H1 (cell line): ENCODE measurements at regions not wholly inside any gene's neighbourhood (a gene's known extent, or its start where the extent isn't known, plus 50 kb on each side); places are given as distances from the start of the nearest gene placed in this dataset.

Source experiments
- CTCF ChIA-PET: fragments of 300-600 bp; sonication (Branson Sonifier 250); formaldehyde crosslinking; loops from one replicate; lab custom pipeline; 2021; ENCODE audit not compliant: partially characterized antibody; lab: Charles Lee
- POLR2A ChIA-PET: fragments of 300-600 bp; sonication (Branson Sonifier 250); formaldehyde crosslinking; loops from one replicate; lab custom pipeline; 2021; ENCODE audit warnings: inconsistent platforms; ENCODE audit not compliant: partially characterized antibody; lab: Charles Lee
- DNase-seq, 2 experiments: peaks; one replicate each; pipeline versions ENCODE4 v3.0.0 to v3.0.0-alpha.2; 2010 to 2022; ENCODE audit warnings: low spot score in 2 of 2, low read depth in 1 of 2, mixed read lengths in 1 of 2
- FAIRE-seq: peaks from 2 replicates; lab custom pipeline; 2011; peaks lifted over from hg19 to GRCh38; lab: Jason Lieb, UNC
- H2AFZ ChIP-seq: 2 replicates; pipeline ENCODE4 v1.8.1; 2012; ENCODE audit warnings: low read length, inconsistent platforms
- H2AK5ac ChIP-seq: 2 replicates; pipeline ENCODE4 v1.6.1; 2013; ENCODE audit warnings: low read depth, low read length
- H2BK120ac ChIP-seq: replicated peaks from 2 replicates; pipeline ENCODE3; 2013; ENCODE audit warnings: low read depth, low read length, inconsistent platforms
- H2BK12ac ChIP-seq: 2 replicates; pipeline ENCODE4 v1.6.1; 2013; ENCODE audit warnings: low read depth, low read length
- H2BK15ac ChIP-seq: 2 replicates; pipeline ENCODE4 v1.6.1; 2013; ENCODE audit warnings: low read length
- H2BK20ac ChIP-seq: 2 replicates; pipeline ENCODE4 v1.6.1; 2013; ENCODE audit warnings: low read length
- H2BK5ac ChIP-seq: 2 replicates; pipeline ENCODE4 v1.6.1; 2013; ENCODE audit warnings: low read depth, low read length
- H3K14ac ChIP-seq: 2 replicates; pipeline ENCODE4 v1.6.1; 2013; ENCODE audit warnings: inconsistent platforms; ENCODE audit not compliant: insufficient read length
- H3K18ac ChIP-seq: 2 replicates; pipeline ENCODE4 v1.6.1; 2013; ENCODE audit warnings: low read length; ENCODE audit errors: extremely low read depth
- H3K23ac ChIP-seq: 2 replicates; pipeline ENCODE4 v1.6.1; 2013; ENCODE audit warnings: inconsistent platforms; ENCODE audit not compliant: insufficient read length
- H3K23me2 ChIP-seq: 2 replicates; pipeline ENCODE4 v1.6.1; 2013; ENCODE audit warnings: low read depth, low read length
- H3K27ac ChIP-seq: 2 replicates; pipeline ENCODE4 v1.6.1; 2011; ENCODE audit warnings: low read depth, low read length, inconsistent platforms
- H3K27me3 ChIP-seq, 4 experiments: replicated peaks in 1 of 4; 1 replicate in 1 of 4; 2 replicates in 3 of 4; pipeline versions ENCODE4 v1.6.1 to v1.8.1; 2011 to 2013; ENCODE audit warnings: low read length in 3 of 4, mild to moderate bottlenecking in 3 of 4, inconsistent platforms in 2 of 4, mixed read lengths in 2 of 4, moderate library complexity in 1 of 4; ENCODE audit not compliant: control insufficient read depth in 3 of 4, insufficient read depth in 3 of 4; ENCODE audit errors: extremely low read depth in 1 of 4
- H3K36me3 ChIP-seq, 4 experiments: 2 replicates each; pipeline versions ENCODE4 v1.6.1 to v1.8.1; 2011 to 2013; ENCODE audit warnings: mild to moderate bottlenecking in 4 of 4, low read length in 3 of 4, moderate library complexity in 2 of 4, control low read depth in 1 of 4, inconsistent platforms in 1 of 4; ENCODE audit not compliant: insufficient read depth in 4 of 4, control insufficient read depth in 2 of 4
- H3K4ac ChIP-seq: replicated peaks from 2 replicates; pipeline ENCODE3; 2013; ENCODE audit warnings: low read length, low read depth, mixed read lengths, inconsistent platforms; ENCODE audit not compliant: insufficient read length
- H3K4me1 ChIP-seq, 4 experiments: replicated peaks in 1 of 4; 1 replicate in 1 of 4; 2 replicates in 3 of 4; pipeline versions ENCODE4 v1.6.1 to v1.8.1; 2011 to 2013; ENCODE audit warnings: low read length in 3 of 4, inconsistent platforms in 2 of 4, mixed read lengths in 1 of 4; ENCODE audit not compliant: insufficient read depth in 4 of 4, control insufficient read depth in 3 of 4
- H3K4me2 ChIP-seq, 2 experiments: 2 replicates each; pipeline versions ENCODE4 v1.6.1 to v1.8.1; 2011 to 2013; ENCODE audit warnings: low read depth in 2 of 2, low read length in 2 of 2, control low read depth in 1 of 2, inconsistent platforms in 1 of 2, mild to moderate bottlenecking in 1 of 2; ENCODE audit not compliant: insufficient read depth in 1 of 2
- H3K4me3 ChIP-seq, 4 experiments: fragments of 200-600, 300-600 bp in 1 of 4; sonication (generic), shearing (Covaris generic), sonication (Bioruptor Twin) in 1 of 4; 2 replicates each; pipeline versions ENCODE4 v1.5.1 to v1.8.1; 2011 to 2016; ENCODE audit warnings: low read length in 4 of 4, low read depth in 3 of 4, control low read depth in 2 of 4, inconsistent platforms in 2 of 4, mild to moderate bottlenecking in 2 of 4, mixed read lengths in 1 of 4, moderate library complexity in 1 of 4; ENCODE audit not compliant: insufficient read depth in 2 of 4; ENCODE audit errors: extremely low read depth in 1 of 4
- H3K56ac ChIP-seq: replicated peaks from 2 replicates; pipeline ENCODE3; 2013; ENCODE audit warnings: low read depth, mild to moderate bottlenecking, mixed read lengths, low read length, inconsistent platforms; ENCODE audit not compliant: insufficient read length
- H3K79me1 ChIP-seq: 2 replicates; pipeline ENCODE4 v1.6.1; 2013; ENCODE audit warnings: low read depth, low read length, control low read depth
- H3K79me2 ChIP-seq, 2 experiments: 2 replicates each; pipeline versions ENCODE4 v1.6.1 to v1.8.1; 2012 to 2013; ENCODE audit warnings: low read length in 2 of 2, mild to moderate bottlenecking in 2 of 2, inconsistent platforms in 1 of 2; ENCODE audit not compliant: insufficient read depth in 2 of 2, control insufficient read depth in 1 of 2
- H3K9ac ChIP-seq, 4 experiments: replicated peaks in 1 of 4; 1 replicate in 1 of 4; 2 replicates in 3 of 4; pipeline versions ENCODE4 v1.6.1 to v1.8.1; 2011 to 2013; ENCODE audit warnings: low read depth in 3 of 4, low read length in 3 of 4, control low read depth in 2 of 4, mild to moderate bottlenecking in 2 of 4, moderate library complexity in 2 of 4, inconsistent platforms in 1 of 4; ENCODE audit errors: extremely low read depth in 1 of 4
- H3K9me3 ChIP-seq, 2 experiments: 2 replicates each; pipeline versions ENCODE4 v1.6.1 to v1.8.1; 2012 to 2013; ENCODE audit warnings: mild to moderate bottlenecking in 2 of 2, moderate library complexity in 2 of 2, control low read depth in 1 of 2, inconsistent platforms in 1 of 2, low read depth in 1 of 2, low read length in 1 of 2, mixed read lengths in 1 of 2; ENCODE audit not compliant: insufficient read depth in 2 of 2
- H4K20me1 ChIP-seq, 2 experiments: replicated peaks in 1 of 2; 2 replicates each; pipeline versions ENCODE3 to v1.8.1; 2011 to 2013; ENCODE audit warnings: inconsistent platforms in 2 of 2, low read length in 2 of 2, mild to moderate bottlenecking in 1 of 2; ENCODE audit not compliant: insufficient read depth in 2 of 2, control insufficient read depth in 1 of 2
- H4K5ac ChIP-seq: 2 replicates; pipeline ENCODE4 v1.6.1; 2013; ENCODE audit warnings: low read length, low read depth, mixed read lengths, inconsistent platforms; ENCODE audit not compliant: insufficient read length
- H4K8ac ChIP-seq: 2 replicates; pipeline ENCODE4 v1.8.0; 2013; ENCODE audit warnings: mild to moderate bottlenecking, moderate library complexity, low read length, inconsistent platforms; ENCODE audit not compliant: insufficient read depth; ENCODE audit errors: extremely low read depth
- H4K91ac ChIP-seq: replicated peaks from 2 replicates; pipeline ENCODE3; 2013; ENCODE audit warnings: low read length, mixed read lengths, inconsistent platforms; ENCODE audit not compliant: insufficient read length
- NANOG ChIP-seq: IDR thresholded peaks from 2 replicates; pipeline ENCODE4 v1.6.1; 2011; ENCODE audit warnings: low read length, low read depth, mild to moderate bottlenecking, inconsistent platforms; ENCODE audit not compliant: insufficient read depth, poor library complexity, severe bottlenecking
- RAD21 ChIP-seq, 2 experiments: IDR thresholded peaks in 1 of 2; conservative IDR thresholded peaks in 1 of 2; 2 replicates each; pipeline ENCODE4 v1.6.1; 2011; ENCODE audit warnings: low read depth in 2 of 2, low read length in 2 of 2, improper control_type of control experiment in 1 of 2, inconsistent platforms in 1 of 2, mild to moderate bottlenecking in 1 of 2, moderate library complexity in 1 of 2
- WGBS, 2 experiments: shearing (Covaris generic) in 1 of 2; methylation state at CpG; one replicate each; pipeline versions ENCODE4 v1.1.6 to v1.1.7; 2013 to 2015; ENCODE audit warnings: low lambda C conversion rate in 2 of 2, mixed read lengths in 2 of 2, inconsistent platforms in 1 of 2, low coverage in 1 of 2, missing lambda C conversion rate in 1 of 2; ENCODE audit not compliant: insufficient replicate concordance in 2 of 2, insufficient coverage in 1 of 2, insufficient read length in 1 of 2; ENCODE audit errors: extremely low coverage in 1 of 2, missing lambda C conversion rate in 1 of 2; 5-methylcytosine and 5-hydroxymethylcytosine counted together

- H3K36me3 ChIP-seq: no peaks in the 10 kb centered on the region
- no peaks in the 10 kb centered on the region for H4K20me1 ChIP-seq
- no peak for FAIRE-seq
Measured at GRCh38 chr17:65408050-65408449, 153.4 kb downstream of the AXIN2 start.

More at GRCh38 chr17:65408050-65408449, 153.4 kb downstream of the AXIN2 start:
- Histone ChIP-seq H3K79me2 (no peaks in the 10 kb centered on the region), H3K23me2 (no peaks in the 10 kb centered on the region), H3K27me3 (no peaks in the 10 kb centered on the region), H2BK15ac (no peak overlapping the region), H4K91ac (no peak overlapping the region), H3K56ac (no peak overlapping the region), H2BK12ac (no peak overlapping the region), H3K9me3 (no peaks in the 10 kb centered on the region), H4K5ac (no peak overlapping the region), H3K79me1 (no peaks in the 10 kb centered on the region), H2BK120ac (no peak overlapping the region), H3K4me1 (peaks cover 0 to 1% (median 0%) of the 10 kb centered on the region in 4 experiments; a peak in 1 of 7 replicates), H2BK20ac (no peak overlapping the region), H3K27ac (no peak overlapping the region), H2AFZ (no peak overlapping the region), H3K4me3 (no peak overlapping the region), H3K14ac (no peak overlapping the region), H4K8ac (no peak overlapping the region), H3K18ac (no peak overlapping the region), H3K4ac (no peak overlapping the region), H3K9ac (no peak overlapping the region), H3K4me2 (no peak overlapping the region), H3K23ac (no peak overlapping the region), H2AK5ac (no peak overlapping the region), H2BK5ac (no peak overlapping the region)
- ChIA-PET CTCF (no interaction called here), POLR2A (no interaction called here)
- TF ChIP-seq RAD21 (IDR thresholded peaks at IDR 0.05 in 1 of 2, conservative IDR thresholded peaks at IDR 0.05 in 1 of 2; ENCODE audit: low read depth in 2 of 2, low read length in 2 of 2): no peak
- no peak for TF ChIP-seq NANOG
- no peak for DNase-seq
- WGBS, 2 experiments: 95% methylated on average over 2 of the region's 2 CpGs; no CpG with 5 or more reads in 1 of the 2 experiments
